HL-60 (cell line): ENCODE measurements at regions not wholly inside any gene's neighbourhood (a gene's known extent, or its start where the extent isn't known, plus 50 kb on each side); places are given as distances from the start of the nearest gene placed in this dataset.

Experiments used
- DNase-seq, 2 experiments: peaks; one replicate each; pipeline ENCODE4 v3.0.0-alpha.2; 2010 to 2020; ENCODE audit warnings: low read depth in 1 of 2, low spot score in 1 of 2
- H3K27ac ChIP-seq: fragments of 250-450 bp; sonication (Bioruptor Pico); replicated peaks from 2 replicates; pipeline ENCODE4 v1.5.1; 2020; ENCODE audit warnings: mild to moderate bottlenecking, moderate library complexity
- H3K27me3 ChIP-seq: fragments of 250-450 bp; sonication (Bioruptor Pico); 2 replicates; pipeline ENCODE4 v1.5.1; 2021; ENCODE audit warnings: mild to moderate bottlenecking, moderate library complexity; ENCODE audit not compliant: insufficient read depth, poor library complexity, severe bottlenecking
- H3K4me3 ChIP-seq: replicated peaks from 2 replicates; pipeline ENCODE4 v1.5.1; 2011; ENCODE audit warnings: mild to moderate bottlenecking, control low read depth, low read length; ENCODE audit not compliant: insufficient read depth
- GABPA ChIP-seq: IDR thresholded peaks from 2 replicates; pipeline ENCODE4 v1.6.1; 2012; ENCODE audit warnings: low read depth
- POLR2AphosphoS5 ChIP-seq: IDR thresholded peaks from 2 replicates; pipeline ENCODE4 v1.6.1; 2012; ENCODE audit warnings: low read depth
- SPI1 ChIP-seq: IDR thresholded peaks from 2 replicates; pipeline ENCODE4 v1.6.1; 2012; ENCODE audit warnings: low read depth, mild to moderate bottlenecking, borderline replicate concordance
- TF ChIP-seq, protein P1 (sequence below): IDR thresholded peaks from one replicate; pipeline ENCODE4 v1.5.1; 2011; ENCODE audit warnings: low read length, control low read depth, inconsistent platforms; ENCODE audit not compliant: insufficient read depth
- TF ChIP-seq, protein P2 (sequence below): IDR thresholded peaks from 2 replicates; pipeline ENCODE4 v1.6.1; 2012; ENCODE audit warnings: low read depth; ENCODE audit not compliant: insufficient replicate concordance

DNA sequence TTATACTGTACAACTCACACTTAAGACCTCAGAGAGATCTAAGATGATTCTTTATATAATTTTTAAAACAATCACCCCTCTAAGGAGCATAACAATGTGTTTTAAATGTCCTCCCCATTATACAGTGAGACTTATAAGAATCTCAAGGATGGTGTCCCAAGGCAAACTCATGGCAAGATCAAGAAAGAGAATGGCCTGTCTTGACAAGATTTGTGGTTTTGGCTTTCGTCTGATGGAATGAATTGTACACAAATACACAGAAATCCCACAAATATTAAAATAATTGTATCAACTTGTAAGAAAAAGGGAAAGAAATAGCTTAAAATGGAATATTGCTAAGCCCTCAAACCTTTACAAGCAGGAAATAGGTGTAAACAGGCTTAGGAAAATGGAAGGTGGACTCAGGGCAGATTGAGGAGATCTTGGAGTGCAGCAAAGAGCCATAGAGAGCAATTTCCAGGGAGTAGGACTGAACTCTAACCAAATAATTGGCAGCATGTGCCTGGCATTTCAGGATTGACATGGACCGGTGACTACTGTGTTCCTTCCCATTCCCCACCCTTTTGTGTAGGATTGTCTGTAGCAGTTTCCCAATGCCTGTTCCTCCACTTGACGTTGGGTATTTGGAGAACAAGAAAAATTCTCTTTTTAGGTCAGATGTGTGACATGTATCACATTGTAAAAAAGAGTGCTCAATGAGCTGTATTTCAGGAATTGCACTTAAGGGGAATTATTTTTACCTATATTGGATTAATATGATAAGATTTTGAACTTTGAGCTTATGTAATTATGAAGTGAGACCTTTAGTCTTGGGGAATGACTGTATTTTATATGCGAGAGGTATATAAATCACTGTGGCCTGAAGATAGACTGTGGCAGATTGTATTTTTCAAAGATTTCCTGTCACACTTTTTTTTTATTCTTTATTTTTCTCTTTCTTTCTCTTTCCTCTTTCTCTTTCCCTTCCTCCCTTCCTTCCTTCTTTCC, 317.8 kb upstream of the SLITRK3 start:
- no peak overlapping the region for H3K27ac ChIP-seq
- DNase-seq = no peak
- H3K4me3 ChIP-seq = no peak overlapping the region
- TF ChIP-seq GABPA = no peak
- TF ChIP-seq SPI1 = no peak
- no peak for TF ChIP-seq POLR2AphosphoS5
- TF ChIP-seq, protein P1, sequence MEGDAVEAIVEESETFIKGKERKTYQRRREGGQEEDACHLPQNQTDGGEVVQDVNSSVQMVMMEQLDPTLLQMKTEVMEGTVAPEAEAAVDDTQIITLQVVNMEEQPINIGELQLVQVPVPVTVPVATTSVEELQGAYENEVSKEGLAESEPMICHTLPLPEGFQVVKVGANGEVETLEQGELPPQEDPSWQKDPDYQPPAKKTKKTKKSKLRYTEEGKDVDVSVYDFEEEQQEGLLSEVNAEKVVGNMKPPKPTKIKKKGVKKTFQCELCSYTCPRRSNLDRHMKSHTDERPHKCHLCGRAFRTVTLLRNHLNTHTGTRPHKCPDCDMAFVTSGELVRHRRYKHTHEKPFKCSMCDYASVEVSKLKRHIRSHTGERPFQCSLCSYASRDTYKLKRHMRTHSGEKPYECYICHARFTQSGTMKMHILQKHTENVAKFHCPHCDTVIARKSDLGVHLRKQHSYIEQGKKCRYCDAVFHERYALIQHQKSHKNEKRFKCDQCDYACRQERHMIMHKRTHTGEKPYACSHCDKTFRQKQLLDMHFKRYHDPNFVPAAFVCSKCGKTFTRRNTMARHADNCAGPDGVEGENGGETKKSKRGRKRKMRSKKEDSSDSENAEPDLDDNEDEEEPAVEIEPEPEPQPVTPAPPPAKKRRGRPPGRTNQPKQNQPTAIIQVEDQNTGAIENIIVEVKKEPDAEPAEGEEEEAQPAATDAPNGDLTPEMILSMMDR = no peak
- TF ChIP-seq, protein P2, sequence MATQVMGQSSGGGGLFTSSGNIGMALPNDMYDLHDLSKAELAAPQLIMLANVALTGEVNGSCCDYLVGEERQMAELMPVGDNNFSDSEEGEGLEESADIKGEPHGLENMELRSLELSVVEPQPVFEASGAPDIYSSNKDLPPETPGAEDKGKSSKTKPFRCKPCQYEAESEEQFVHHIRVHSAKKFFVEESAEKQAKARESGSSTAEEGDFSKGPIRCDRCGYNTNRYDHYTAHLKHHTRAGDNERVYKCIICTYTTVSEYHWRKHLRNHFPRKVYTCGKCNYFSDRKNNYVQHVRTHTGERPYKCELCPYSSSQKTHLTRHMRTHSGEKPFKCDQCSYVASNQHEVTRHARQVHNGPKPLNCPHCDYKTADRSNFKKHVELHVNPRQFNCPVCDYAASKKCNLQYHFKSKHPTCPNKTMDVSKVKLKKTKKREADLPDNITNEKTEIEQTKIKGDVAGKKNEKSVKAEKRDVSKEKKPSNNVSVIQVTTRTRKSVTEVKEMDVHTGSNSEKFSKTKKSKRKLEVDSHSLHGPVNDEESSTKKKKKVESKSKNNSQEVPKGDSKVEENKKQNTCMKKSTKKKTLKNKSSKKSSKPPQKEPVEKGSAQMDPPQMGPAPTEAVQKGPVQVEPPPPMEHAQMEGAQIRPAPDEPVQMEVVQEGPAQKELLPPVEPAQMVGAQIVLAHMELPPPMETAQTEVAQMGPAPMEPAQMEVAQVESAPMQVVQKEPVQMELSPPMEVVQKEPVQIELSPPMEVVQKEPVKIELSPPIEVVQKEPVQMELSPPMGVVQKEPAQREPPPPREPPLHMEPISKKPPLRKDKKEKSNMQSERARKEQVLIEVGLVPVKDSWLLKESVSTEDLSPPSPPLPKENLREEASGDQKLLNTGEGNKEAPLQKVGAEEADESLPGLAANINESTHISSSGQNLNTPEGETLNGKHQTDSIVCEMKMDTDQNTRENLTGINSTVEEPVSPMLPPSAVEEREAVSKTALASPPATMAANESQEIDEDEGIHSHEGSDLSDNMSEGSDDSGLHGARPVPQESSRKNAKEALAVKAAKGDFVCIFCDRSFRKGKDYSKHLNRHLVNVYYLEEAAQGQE = no peak
- no peaks in the 10 kb centered on the region for H3K27me3 ChIP-seq

DNA sequence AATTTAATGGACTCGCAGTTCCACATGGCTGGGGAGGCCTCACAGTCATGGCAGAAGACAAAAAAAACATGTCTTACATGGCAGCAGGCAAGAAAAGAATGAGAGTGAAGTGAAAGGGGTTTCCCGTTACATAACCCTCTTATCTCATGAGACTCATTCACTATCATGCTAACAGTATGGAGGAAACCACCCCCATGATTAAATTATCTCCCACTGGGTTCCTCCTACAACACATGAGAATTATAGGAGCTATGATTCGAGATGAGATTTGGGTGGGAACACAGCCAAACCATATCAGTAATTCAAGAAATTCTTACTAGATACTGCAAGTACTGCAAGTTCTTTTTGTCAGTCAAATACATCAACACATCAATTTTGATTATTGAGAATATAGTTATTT, 311.4 kb upstream of the SLITRK3 start:
- TF ChIP-seq SPI1 (no peak), GABPA (no peak), POLR2AphosphoS5 (no peak)
- TF ChIP-seq, protein P2 = no peak
- TF ChIP-seq, protein P1 = no peak

DNA sequence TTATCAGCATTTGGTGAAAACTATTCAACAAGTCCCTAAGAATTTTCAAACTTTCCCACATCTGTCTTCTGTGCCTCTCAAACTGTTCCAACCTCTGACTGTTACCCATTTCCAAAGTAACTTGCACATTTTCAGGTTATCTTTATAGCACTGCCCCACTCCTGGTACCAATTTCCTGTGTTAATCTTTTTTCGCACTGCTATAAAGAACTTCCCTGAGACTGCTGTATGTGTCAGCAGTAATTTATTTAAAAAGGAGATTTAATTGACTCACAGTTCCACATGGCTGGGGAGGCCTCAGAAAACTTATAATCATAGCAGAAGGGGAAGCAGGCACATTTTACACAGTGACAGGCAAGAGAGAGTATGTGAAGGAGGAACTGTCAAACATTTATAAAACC, 310.9 kb upstream of the SLITRK3 start:
- DNase-seq = no peak
- Histone ChIP-seq H3K27me3 (no peaks in the 10 kb centered on the region), H3K4me3 (no peak overlapping the region), H3K27ac (no peak overlapping the region)
- TF ChIP-seq POLR2AphosphoS5 = no peak
- TF ChIP-seq, protein P2 = no peak
- TF ChIP-seq, protein P1 = no peak
- TF ChIP-seq GABPA = no peak
- TF ChIP-seq SPI1 = no peak

More for the DNA sequence above, 311.4 kb upstream of the SLITRK3 start:
- no peak overlapping the region for H3K4me3 ChIP-seq
- no peak for DNase-seq
- no peaks in the 10 kb centered on the region for H3K27me3 ChIP-seq
- no peak overlapping the region for H3K27ac ChIP-seq
